ENCODE measurements at regions not wholly inside any gene's neighbourhood (a gene's known extent, or its start where the extent isn't known, plus 50 kb on each side); places are given as distances from the start of the nearest gene placed in this dataset.
A peak's percentile ranks its signal among the peaks of the same experiment; 100 is the strongest.

GRCh38 chr9:7579351-7579750 is 220.2 kb downstream of the DMAC1 start:
- Mint-ChIP-seq H3K4me3 (no peak overlapping the region), H3K4me1 (peaks cover 4% of the 10 kb centered on the region), H3K36me3 (ENCODE audit: low read depth) (no peaks in the 10 kb centered on the region), H3K27ac (ENCODE audit: unreplicated experiment) (no peak overlapping the region), H3K27me3 (ENCODE audit: low read depth) (no peaks in the 10 kb centered on the region), H3K9me3 (peaks cover 2% of the 10 kb centered on the region)
- no peak for TF ChIP-seq CTCF (conservative IDR thresholded peaks at IDR 0.05)
- DNase-seq (ENCODE audit: low read depth, low spot score), result no peak

DNA sequence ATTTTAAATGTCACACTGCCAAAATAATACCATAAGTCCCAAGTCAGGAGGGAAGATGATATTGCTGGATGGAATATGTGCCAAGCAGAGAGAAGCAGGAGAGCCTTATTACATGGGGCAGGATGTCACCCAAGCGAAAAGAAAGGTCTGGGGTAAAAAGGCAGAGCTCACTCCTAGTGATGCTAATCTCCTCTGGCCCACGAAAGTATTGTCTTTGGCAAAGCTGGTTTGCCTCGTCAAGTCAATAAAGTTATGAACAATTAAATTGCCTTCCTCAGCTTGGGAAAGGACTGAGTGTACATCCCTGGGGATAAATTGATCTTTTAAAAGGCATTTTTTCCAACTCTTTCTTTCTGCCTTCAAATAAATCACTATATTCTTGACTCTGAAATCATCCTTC is 220.6 kb downstream of the DMAC1 start:
- H3K4me1 Mint-ChIP-seq, result peaks cover 4% of the 10 kb centered on the region
- no peak for DNase-seq (ENCODE audit: low read depth, low spot score)
- TF ChIP-seq CTCF (conservative IDR thresholded peaks at IDR 0.05), result no peak

GRCh38 chr9:7570107-7570720 is 229.4 kb downstream of the DMAC1 start:
- TF ChIP-seq CTCF (conservative IDR thresholded peaks at IDR 0.05), result peak; percentile 89
- DNase-seq (ENCODE audit: low read depth, low spot score), result peak; percentile 59
- Mint-ChIP-seq H3K4me3 (no peak overlapping the region), H3K4me1 (no peaks in the 10 kb centered on the region), H3K27me3 (ENCODE audit: low read depth) (no peaks in the 10 kb centered on the region), H3K9me3 (no peaks in the 10 kb centered on the region), H3K36me3 (ENCODE audit: low read depth) (no peaks in the 10 kb centered on the region), H3K27ac (ENCODE audit: unreplicated experiment) (no peak overlapping the region)

More for the DNA sequence above, 220.6 kb downstream of the DMAC1 start:
- Mint-ChIP-seq H3K9me3 (no peaks in the 10 kb centered on the region), H3K4me3 (no peak overlapping the region), H3K36me3 (ENCODE audit: low read depth) (no peaks in the 10 kb centered on the region), H3K27me3 (ENCODE audit: low read depth) (no peaks in the 10 kb centered on the region), H3K27ac (ENCODE audit: unreplicated experiment) (no peak overlapping the region)

- Mint-ChIP-seq H3K27me3 (ENCODE audit: low read depth) (no peaks in the 10 kb centered on the region), H3K4me1 (no peaks in the 10 kb centered on the region), H3K4me3 (no peak overlapping the region), H3K9me3 (no peaks in the 10 kb centered on the region), H3K27ac (ENCODE audit: unreplicated experiment) (no peak overlapping the region), H3K36me3 (ENCODE audit: low read depth) (no peaks in the 10 kb centered on the region)
- TF ChIP-seq CTCF (conservative IDR thresholded peaks at IDR 0.05), result no peak
- no peak for DNase-seq (ENCODE audit: low read depth, low spot score)
Measured at GRCh38 chr9:7567687-7568086, 231.9 kb downstream of the DMAC1 start.

- peak; percentile 4 for DNase-seq (ENCODE audit: low read depth, low spot score)
- TF ChIP-seq CTCF (conservative IDR thresholded peaks at IDR 0.05), result no peak
- peak overlapping the region; percentile 53 for H3K27ac Mint-ChIP-seq (ENCODE audit: unreplicated experiment)
- H3K4me3 Mint-ChIP-seq, result peak overlapping the region; percentile 5
- no peaks in the 10 kb centered on the region for H3K27me3 Mint-ChIP-seq (ENCODE audit: low read depth)
- peaks cover 25% of the 10 kb centered on the region for H3K4me1 Mint-ChIP-seq
- H3K9me3 Mint-ChIP-seq, result no peaks in the 10 kb centered on the region
- H3K36me3 Mint-ChIP-seq (ENCODE audit: low read depth), result no peaks in the 10 kb centered on the region
Measured at GRCh38 chr9:7561527-7562080, 238.0 kb downstream of the DMAC1 start.
